ENCODE measurements at regions not wholly inside any gene's neighbourhood (a gene's known extent, or its start where the extent isn't known, plus 50 kb on each side); places are given as distances from the start of the nearest gene placed in this dataset.

- H3K4me3 ChIP-seq (ENCODE audit: extremely low read depth, insufficient read depth, low read length, poor library complexity, severe bottlenecking): no peak overlapping the region
- H3K27ac ChIP-seq (ENCODE audit: low read depth, low read length, severe bottlenecking): no peak overlapping the region
- H3K36me3 ChIP-seq (ENCODE audit: control insufficient read depth, insufficient read depth, low read length): no peaks in the 10 kb centered on the region
- 89 to 91% methylated on average over 4 to 5 of the region's 9 CpGs for WGBS, 2 experiments (ENCODE audit: insufficient coverage in 2 of 2)
- no peaks in the 10 kb centered on the region for H3K9me3 ChIP-seq (ENCODE audit: control insufficient read depth, low read length)
- H3K4me1 ChIP-seq (ENCODE audit: control insufficient read depth, insufficient read depth, low read length, poor library complexity, severe bottlenecking): peaks cover 22% of the 10 kb centered on the region
Observed at GRCh38 chr1:67588178-67588855, 96.7 kb upstream of the GADD45A start.

- no peak overlapping the region for H3K4me3 ChIP-seq (ENCODE audit: extremely low read depth, insufficient read depth, low read length, poor library complexity, severe bottlenecking)
- no peaks in the 10 kb centered on the region for H3K9me3 ChIP-seq (ENCODE audit: control insufficient read depth, low read length)
- peak overlapping the region; percentile 64 for H3K27ac ChIP-seq (ENCODE audit: low read depth, low read length, severe bottlenecking)
- 91 to 93% methylated on average over 3 to 5 of the region's 8 CpGs for WGBS, 2 experiments (ENCODE audit: insufficient coverage in 2 of 2)
- H3K36me3 ChIP-seq (ENCODE audit: control insufficient read depth, insufficient read depth, low read length): no peaks in the 10 kb centered on the region
- peaks cover 22% of the 10 kb centered on the region for H3K4me1 ChIP-seq (ENCODE audit: control insufficient read depth, insufficient read depth, low read length, poor library complexity, severe bottlenecking)
Observed at GRCh38 chr1:67589519-67590233, 95.3 kb upstream of the GADD45A start.

GRCh38 chr1:67590329-67590728 is 94.7 kb upstream of the GADD45A start:
- WGBS, 2 experiments (ENCODE audit: insufficient coverage in 2 of 2): 50 to 73% methylated on average over 2 to 3 of the region's 3 CpGs
- Histone ChIP-seq H3K4me1 (ENCODE audit: control insufficient read depth, insufficient read depth, low read length, poor library complexity, severe bottlenecking) (peaks cover 22% of the 10 kb centered on the region), H3K27ac (ENCODE audit: low read depth, low read length, severe bottlenecking) (peak overlapping the region; percentile 64), H3K4me3 (ENCODE audit: extremely low read depth, insufficient read depth, low read length, poor library complexity, severe bottlenecking) (no peak overlapping the region), H3K36me3 (ENCODE audit: control insufficient read depth, insufficient read depth, low read length) (no peaks in the 10 kb centered on the region), H3K9me3 (ENCODE audit: control insufficient read depth, low read length) (no peaks in the 10 kb centered on the region)

GRCh38 chr1:67594764-67595163 is 90.2 kb upstream of the GADD45A start:
- WGBS, 2 experiments (ENCODE audit: insufficient coverage in 2 of 2): 96 to 100% methylated on average over 1 to 2 of the region's 2 CpGs
- no peak overlapping the region for H3K4me3 ChIP-seq (ENCODE audit: extremely low read depth, insufficient read depth, low read length, poor library complexity, severe bottlenecking)
- no peaks in the 10 kb centered on the region for H3K36me3 ChIP-seq (ENCODE audit: control insufficient read depth, insufficient read depth, low read length)
- H3K4me1 ChIP-seq (ENCODE audit: control insufficient read depth, insufficient read depth, low read length, poor library complexity, severe bottlenecking): peaks cover 13% of the 10 kb centered on the region
- no peak overlapping the region for H3K27ac ChIP-seq (ENCODE audit: low read depth, low read length, severe bottlenecking)
- H3K9me3 ChIP-seq (ENCODE audit: control insufficient read depth, low read length): no peaks in the 10 kb centered on the region

GRCh38 chr1:67596674-67597073 is 88.3 kb upstream of the GADD45A start:
- Histone ChIP-seq H3K9me3 (ENCODE audit: control insufficient read depth, low read length) (no peaks in the 10 kb centered on the region), H3K4me3 (ENCODE audit: extremely low read depth, insufficient read depth, low read length, poor library complexity, severe bottlenecking) (no peak overlapping the region), H3K27ac (ENCODE audit: low read depth, low read length, severe bottlenecking) (no peak overlapping the region), H3K36me3 (ENCODE audit: control insufficient read depth, insufficient read depth, low read length) (no peaks in the 10 kb centered on the region), H3K4me1 (ENCODE audit: control insufficient read depth, insufficient read depth, low read length, poor library complexity, severe bottlenecking) (no peaks in the 10 kb centered on the region)
- WGBS, 2 experiments (ENCODE audit: insufficient coverage in 2 of 2): 83 to 92% methylated on average over 1 to 2 of the region's 3 CpGs

- WGBS, 2 experiments (ENCODE audit: insufficient coverage in 2 of 2): 80% methylated on average over 1 of the region's 3 CpGs; no CpG with 5 or more reads in 1 of the 2 experiments
- H3K4me3 ChIP-seq (ENCODE audit: extremely low read depth, insufficient read depth, low read length, poor library complexity, severe bottlenecking): no peak overlapping the region
Observed at GRCh38 chr1:67597336-67597735, 87.7 kb upstream of the GADD45A start.

GRCh38 chr1:67599085-67599484 is 85.9 kb upstream of the GADD45A start:
- Histone ChIP-seq H3K4me3 (ENCODE audit: extremely low read depth, insufficient read depth, low read length, poor library complexity, severe bottlenecking) (no peak overlapping the region), H3K4me1 (ENCODE audit: control insufficient read depth, insufficient read depth, low read length, poor library complexity, severe bottlenecking) (no peaks in the 10 kb centered on the region), H3K36me3 (ENCODE audit: control insufficient read depth, insufficient read depth, low read length) (no peaks in the 10 kb centered on the region), H3K9me3 (ENCODE audit: control insufficient read depth, low read length) (no peaks in the 10 kb centered on the region), H3K27ac (ENCODE audit: low read depth, low read length, severe bottlenecking) (no peak overlapping the region)
- no CpG with 5 or more reads among the region's 1 CpG for WGBS, 2 experiments (ENCODE audit: insufficient coverage in 2 of 2)

More at GRCh38 chr1:67597336-67597735, 87.7 kb upstream of the GADD45A start:
- Histone ChIP-seq H3K36me3 (ENCODE audit: control insufficient read depth, insufficient read depth, low read length) (no peaks in the 10 kb centered on the region), H3K27ac (ENCODE audit: low read depth, low read length, severe bottlenecking) (no peak overlapping the region), H3K4me1 (ENCODE audit: control insufficient read depth, insufficient read depth, low read length, poor library complexity, severe bottlenecking) (no peaks in the 10 kb centered on the region), H3K9me3 (ENCODE audit: control insufficient read depth, low read length) (no peaks in the 10 kb centered on the region)

- H3K27ac ChIP-seq (ENCODE audit: low read depth, low read length, severe bottlenecking): no peak overlapping the region
- no peak overlapping the region for H3K4me3 ChIP-seq (ENCODE audit: extremely low read depth, insufficient read depth, low read length, poor library complexity, severe bottlenecking)
- H3K4me1 ChIP-seq (ENCODE audit: control insufficient read depth, insufficient read depth, low read length, poor library complexity, severe bottlenecking): peaks cover 5% of the 10 kb centered on the region
- H3K9me3 ChIP-seq (ENCODE audit: control insufficient read depth, low read length): no peaks in the 10 kb centered on the region
- no peaks in the 10 kb centered on the region for H3K36me3 ChIP-seq (ENCODE audit: control insufficient read depth, insufficient read depth, low read length)
- WGBS, 2 experiments (ENCODE audit: insufficient coverage in 2 of 2): 80 to 83% methylated on average over 2 of the region's 3 CpGs
Observed at GRCh38 chr1:67601539-67601938, 83.5 kb upstream of the GADD45A start.

GRCh38 chr1:67601955-67602354 is 83.0 kb upstream of the GADD45A start:
- Histone ChIP-seq H3K9me3 (ENCODE audit: control insufficient read depth, low read length) (no peaks in the 10 kb centered on the region), H3K4me3 (ENCODE audit: extremely low read depth, insufficient read depth, low read length, poor library complexity, severe bottlenecking) (no peak overlapping the region), H3K4me1 (ENCODE audit: control insufficient read depth, insufficient read depth, low read length, poor library complexity, severe bottlenecking) (peaks cover 5% of the 10 kb centered on the region), H3K36me3 (ENCODE audit: control insufficient read depth, insufficient read depth, low read length) (no peaks in the 10 kb centered on the region), H3K27ac (ENCODE audit: low read depth, low read length, severe bottlenecking) (no peak overlapping the region)
- WGBS, 2 experiments (ENCODE audit: insufficient coverage in 2 of 2): 100% methylated on average over 2 of the region's 2 CpGs; no CpG with 5 or more reads in 1 of the 2 experiments

- 46 to 51% methylated on average over 5 of the region's 5 CpGs for WGBS, 2 experiments (ENCODE audit: insufficient coverage in 2 of 2)
- Histone ChIP-seq H3K4me3 (ENCODE audit: extremely low read depth, insufficient read depth, low read length, poor library complexity, severe bottlenecking) (no peak overlapping the region), H3K4me1 (ENCODE audit: control insufficient read depth, insufficient read depth, low read length, poor library complexity, severe bottlenecking) (peaks cover 5% of the 10 kb centered on the region), H3K27ac (ENCODE audit: low read depth, low read length, severe bottlenecking) (peak overlapping the region; percentile 25), H3K9me3 (ENCODE audit: control insufficient read depth, low read length) (no peaks in the 10 kb centered on the region), H3K36me3 (ENCODE audit: control insufficient read depth, insufficient read depth, low read length) (no peaks in the 10 kb centered on the region)
Observed at GRCh38 chr1:67604778-67605177, 80.2 kb upstream of the GADD45A start.
